GM18505 (cell line): ENCODE measurements at regions not wholly inside any gene's neighbourhood (a gene's known extent, or its start where the extent isn't known, plus 50 kb on each side); places are given as distances from the start of the nearest gene placed in this dataset.
"Not testable (repeated sequence)": the region's sequence is repeated elsewhere in the genome, so short reads cannot be mapped to it uniquely, and the experiment has no call there.

Experiments used
- ATAC-seq: cut with Tn5 transposase; IDR thresholded peaks from one replicate; pipeline ENCODE4 v1.9.1; 2021; ENCODE audit not compliant: unreplicated experiment
- POLR2A ChIP-seq: IDR thresholded peaks from 4 replicates; pipeline ENCODE4 v1.6.1; 2011; ENCODE audit warnings: borderline replicate concordance; ENCODE audit not compliant: insufficient read depth, insufficient read length; ENCODE audit errors: extremely low read depth

GRCh38 chr21:17214801-17215200 is 298.0 kb upstream of the CXADR start:
- no peak for TF ChIP-seq POLR2A
- no peak for ATAC-seq

DNA sequence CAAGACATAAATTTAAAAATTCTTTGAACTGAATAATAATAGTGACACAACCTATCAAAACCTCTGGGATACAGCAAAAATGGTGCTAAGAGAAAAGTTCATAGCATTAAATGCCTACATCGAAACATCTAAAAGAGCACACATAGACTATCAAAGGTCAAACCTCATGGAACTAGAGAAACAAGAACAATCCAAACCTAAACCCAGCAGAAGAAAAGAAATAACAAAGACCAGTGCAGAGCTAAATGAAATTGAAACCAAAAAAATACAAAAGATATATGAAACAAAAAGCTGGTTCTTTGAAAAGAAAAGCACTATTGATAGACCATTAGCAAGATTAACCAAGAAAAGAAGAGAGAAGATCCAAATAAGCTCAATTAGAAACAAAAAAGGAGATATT is 293.8 kb upstream of the CXADR start:
- ATAC-seq, result not testable (repeated sequence)

GRCh38 chr21:17231124-17231523 is 281.7 kb upstream of the CXADR start:
- no peak for ATAC-seq
- TF ChIP-seq POLR2A, result no peak

GRCh38 chr21:17231771-17232170 is 281.1 kb upstream of the CXADR start:
- no peak for TF ChIP-seq POLR2A
- no peak for ATAC-seq

- ATAC-seq, result no peak
- no peak for TF ChIP-seq POLR2A
These were observed 274.4 kb upstream of the CXADR start for GRCh38 chr21:17238468-17238867.

- ATAC-seq, result no peak
- TF ChIP-seq POLR2A, result no peak
These were observed 262.0 kb upstream of the CXADR start for GRCh38 chr21:17250778-17251241.

DNA sequence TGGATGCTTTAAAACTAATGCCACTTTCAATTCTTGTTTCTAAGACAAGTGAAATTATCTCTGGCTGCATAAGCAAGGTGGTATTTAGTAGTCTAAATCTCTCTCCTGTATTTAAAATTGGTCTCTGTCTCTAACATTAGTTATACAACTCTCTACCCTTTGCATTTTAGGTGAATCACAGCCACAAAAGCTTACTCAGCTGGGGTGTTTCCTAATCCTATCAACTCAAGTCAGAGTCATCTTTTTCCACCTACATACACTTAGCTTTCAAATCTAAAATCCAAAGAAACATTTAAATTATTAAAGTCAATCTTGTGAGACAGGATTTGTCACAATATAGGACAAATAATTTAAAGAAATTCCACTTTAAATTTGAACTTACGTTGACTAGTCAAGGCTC is 255.1 kb upstream of the CXADR start:
- TF ChIP-seq POLR2A, result no peak
- no peak for ATAC-seq

DNA sequence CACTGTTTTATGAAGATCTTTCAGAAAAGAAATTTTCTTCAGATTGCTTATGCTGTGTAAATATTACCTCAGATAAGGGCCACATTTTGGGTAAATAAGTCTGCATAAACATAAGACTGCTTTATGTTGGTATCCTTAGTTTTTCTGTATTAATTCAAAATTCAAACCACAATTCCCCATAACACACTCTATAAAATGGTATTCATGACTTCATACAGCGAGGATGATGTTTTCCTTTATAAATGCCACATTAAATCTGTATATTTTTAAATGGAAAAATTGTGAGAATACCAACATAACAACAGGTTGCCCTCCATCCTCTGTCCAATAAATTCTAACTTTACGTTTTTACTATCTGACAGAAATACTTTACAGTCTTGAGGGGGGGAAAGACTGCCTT is 248.7 kb upstream of the CXADR start:
- no peak for TF ChIP-seq POLR2A
- ATAC-seq, result no peak

DNA sequence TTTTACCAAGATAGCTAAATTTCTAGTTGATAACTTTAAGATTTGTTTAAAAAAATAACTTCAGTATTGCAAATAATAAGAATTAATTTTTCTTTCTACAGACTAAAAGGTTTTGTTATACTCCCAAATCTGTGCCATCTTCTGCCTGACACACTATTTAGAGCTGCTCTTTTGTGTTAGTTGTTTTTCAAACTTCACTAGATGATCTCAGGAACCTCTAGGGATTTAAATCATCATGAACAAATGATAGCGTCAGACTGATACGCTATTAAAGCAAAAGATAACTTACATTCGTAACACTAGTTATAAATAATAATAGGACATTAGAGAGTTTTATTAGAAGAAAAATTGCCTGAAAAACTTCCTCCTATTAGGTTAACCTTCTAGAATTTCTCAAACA is 243.1 kb upstream of the CXADR start:
- no peak for ATAC-seq
- TF ChIP-seq POLR2A, result no peak

DNA sequence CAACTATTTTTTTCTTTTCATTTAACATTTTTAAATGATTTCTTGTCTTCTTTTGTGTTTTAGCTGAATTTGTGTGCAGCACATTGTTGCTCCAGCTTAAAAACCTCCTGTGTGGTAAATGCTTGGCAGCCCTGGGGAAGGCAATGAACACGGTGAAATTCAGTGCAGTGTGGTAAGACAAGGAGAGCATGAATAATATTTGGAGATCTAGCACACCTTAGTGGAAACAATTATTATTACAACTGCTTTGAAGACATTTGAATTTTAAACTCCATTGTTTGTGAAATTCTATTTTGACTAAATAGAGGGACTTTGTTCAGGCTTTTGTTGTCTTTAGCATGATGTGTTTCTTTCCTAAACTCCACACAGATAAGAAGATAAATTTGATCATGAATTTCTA is 242.6 kb upstream of the CXADR start:
- no peak for ATAC-seq
- TF ChIP-seq POLR2A, result no peak

DNA sequence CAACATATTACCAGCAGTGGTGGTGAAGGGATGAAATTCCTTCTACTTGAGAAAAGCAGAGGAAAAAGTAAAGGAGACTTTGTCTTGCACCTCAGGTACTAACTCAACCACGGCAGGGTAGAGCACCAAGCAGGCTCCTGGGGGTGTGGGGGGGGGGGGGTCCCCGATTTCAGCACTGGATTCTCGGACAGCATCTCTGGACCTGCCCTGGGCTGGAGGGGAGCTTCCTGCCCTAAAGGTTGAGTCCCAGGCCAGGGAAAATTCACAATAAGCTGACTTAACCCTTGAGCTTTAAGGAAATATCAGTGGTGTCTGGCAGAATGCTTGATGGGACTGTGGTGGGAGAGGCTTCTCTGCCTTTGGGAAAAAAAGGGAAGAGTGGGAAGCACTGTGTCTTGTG is 233.2 kb upstream of the CXADR start:
- TF ChIP-seq POLR2A, result no peak

DNA sequence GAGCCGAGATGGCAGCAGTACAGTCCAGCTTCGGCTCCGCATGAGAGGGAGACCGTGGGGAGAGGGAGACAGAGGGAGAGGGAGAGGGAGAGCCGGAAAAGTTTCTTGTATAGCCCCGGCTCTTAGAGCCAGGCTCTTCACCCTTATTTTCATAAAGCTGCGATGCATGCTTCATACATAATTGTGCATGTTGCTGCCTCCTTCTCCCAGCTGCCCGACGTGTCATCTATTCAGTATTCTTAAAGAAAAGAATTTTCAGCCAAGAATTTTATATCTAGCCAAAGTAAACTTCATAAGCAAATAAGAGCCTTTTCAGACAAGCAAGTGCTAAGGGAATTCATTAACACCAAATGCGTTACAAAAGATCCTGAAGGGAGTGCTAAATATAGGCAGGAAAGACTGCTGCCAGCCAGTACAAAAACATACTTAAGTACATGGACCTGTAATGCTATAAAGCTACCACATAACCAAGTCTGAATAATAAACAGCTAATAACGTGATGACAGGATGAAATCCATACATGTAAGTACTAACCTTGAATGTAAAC is 219.8 kb upstream of the CXADR start:
- not testable (repeated sequence) for ATAC-seq

More for the DNA sequence above, 233.2 kb upstream of the CXADR start:
- ATAC-seq, result no peak

GRCh38 chr21:17295997-17296396 is 216.8 kb upstream of the CXADR start:
- no peak for ATAC-seq
- no peak for TF ChIP-seq POLR2A

- not testable (repeated sequence) for ATAC-seq
These were observed 213.3 kb upstream of the CXADR start for GRCh38 chr21:17299576-17299975.

DNA sequence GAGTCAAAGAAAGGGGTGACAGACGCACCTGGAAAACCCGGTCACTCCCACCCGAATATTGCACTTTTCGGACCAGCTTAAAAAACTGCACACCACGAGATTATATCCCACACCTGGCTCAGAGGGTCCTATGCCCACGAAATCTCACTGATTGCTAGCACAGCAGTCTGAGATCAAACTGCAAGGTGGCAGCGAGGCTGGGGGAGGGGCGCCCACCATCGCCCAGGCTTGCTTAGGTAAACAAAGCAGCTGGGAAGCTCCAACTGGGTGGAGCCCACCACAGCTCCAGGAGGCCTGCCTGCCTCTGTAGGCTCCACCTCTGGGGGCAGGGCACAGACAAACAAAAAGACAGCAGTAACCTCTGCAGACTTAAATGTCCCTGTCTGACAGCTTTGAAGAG is 185.1 kb upstream of the CXADR start:
- ATAC-seq, result not testable (repeated sequence)
